Activated naive CD4-positive, alpha-beta T cell treated with anti-CD3 and anti-CD28 coated beads, Interleukin-2, amount 10 ng/mL, durations not matched to agents 7 days and 5 days (primary cell): ENCODE measurements at regions not wholly inside any gene's neighbourhood (a gene's known extent, or its start where the extent isn't known, plus 50 kb on each side); places are given as distances from the start of the nearest gene placed in this dataset.
A peak's percentile ranks its signal among the peaks of the same experiment; 100 is the strongest.

Experiments
- CTCF ChIA-PET: fragments of 350-600 bp; sonication (Branson Sonifier 250); formaldehyde crosslinking; loops from one replicate; lab custom pipeline; 2021; ENCODE audit warnings: antibody characterized with exemption; lab: Charles Lee
- DNase-seq: peaks from one replicate; pipeline ENCODE4 v3.0.0-alpha.2; 2020
- H3K27ac Mint-ChIP-seq: one replicate; pipeline ENCODE4 v1.8.0; 2021; ENCODE audit warnings: mild to moderate bottlenecking, moderate library complexity, mixed read lengths
- H3K27me3 Mint-ChIP-seq: one replicate; pipeline ENCODE4 v1.8.0; 2021; ENCODE audit warnings: mild to moderate bottlenecking, mixed read lengths
- H3K36me3 Mint-ChIP-seq: one replicate; pipeline ENCODE4 v1.8.0; 2021; ENCODE audit warnings: mixed read lengths
- H3K4me1 Mint-ChIP-seq: one replicate; pipeline ENCODE4 v1.8.0; 2021; ENCODE audit warnings: mixed read lengths
- H3K4me3 Mint-ChIP-seq: one replicate; pipeline ENCODE4 v1.8.0; 2021; ENCODE audit warnings: mild to moderate bottlenecking, moderate library complexity, mixed read lengths
- H3K9me3 Mint-ChIP-seq: one replicate; pipeline ENCODE4 v1.8.0; 2021; ENCODE audit warnings: mixed read lengths

GRCh38 chr16:72549878-72550277 lies 377.9 kb upstream of the PMFBP1 start:
- H3K27me3 Mint-ChIP-seq = no peaks in the 10 kb centered on the region

DNA sequence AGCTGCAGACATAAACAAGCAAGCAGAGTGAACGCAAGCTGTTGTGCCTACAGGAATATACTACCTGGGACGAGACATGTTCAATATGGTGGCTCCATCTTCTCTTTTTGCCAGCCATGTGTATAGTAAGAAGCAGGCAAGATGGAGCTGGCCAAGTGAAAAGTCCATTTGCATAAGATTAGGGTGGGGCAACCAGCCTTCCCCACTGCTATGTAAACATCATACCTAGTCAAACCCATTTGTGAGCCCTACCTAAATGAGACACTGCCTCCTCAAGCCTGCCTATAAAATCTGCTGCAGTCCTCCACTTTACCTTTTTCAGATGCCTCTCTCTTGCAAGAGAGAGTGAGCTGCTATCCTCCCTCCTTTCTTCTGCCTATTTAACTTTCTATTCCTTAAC lies 370.1 kb upstream of the PMFBP1 start:
- DNase-seq = no peak
- no peaks in the 10 kb centered on the region for H3K36me3 Mint-ChIP-seq
- no peak overlapping the region for H3K27ac Mint-ChIP-seq
- H3K27me3 Mint-ChIP-seq = no peaks in the 10 kb centered on the region
- no peak overlapping the region for H3K4me3 Mint-ChIP-seq
- peaks cover 5% of the 10 kb centered on the region for H3K9me3 Mint-ChIP-seq
- CTCF ChIA-PET = no interaction called here
- H3K4me1 Mint-ChIP-seq = no peaks in the 10 kb centered on the region

More at GRCh38 chr16:72549878-72550277, 377.9 kb upstream of the PMFBP1 start:
- Mint-ChIP-seq H3K4me1 (no peaks in the 10 kb centered on the region), H3K9me3 (peaks cover 16% of the 10 kb centered on the region), H3K27ac (no peak overlapping the region), H3K4me3 (no peak overlapping the region), H3K36me3 (peaks cover 1% of the 10 kb centered on the region)
- CTCF ChIA-PET = no interaction called here
- DNase-seq = no peak

- DNase-seq = no peak
- Mint-ChIP-seq H3K36me3 (no peaks in the 10 kb centered on the region), H3K27ac (no peak overlapping the region), H3K9me3 (no peaks in the 10 kb centered on the region), H3K4me1 (no peaks in the 10 kb centered on the region), H3K4me3 (no peak overlapping the region), H3K27me3 (no peaks in the 10 kb centered on the region)
- CTCF ChIA-PET = no interaction called here
Measured at GRCh38 chr16:72537664-72538063, 365.7 kb upstream of the PMFBP1 start.

DNA sequence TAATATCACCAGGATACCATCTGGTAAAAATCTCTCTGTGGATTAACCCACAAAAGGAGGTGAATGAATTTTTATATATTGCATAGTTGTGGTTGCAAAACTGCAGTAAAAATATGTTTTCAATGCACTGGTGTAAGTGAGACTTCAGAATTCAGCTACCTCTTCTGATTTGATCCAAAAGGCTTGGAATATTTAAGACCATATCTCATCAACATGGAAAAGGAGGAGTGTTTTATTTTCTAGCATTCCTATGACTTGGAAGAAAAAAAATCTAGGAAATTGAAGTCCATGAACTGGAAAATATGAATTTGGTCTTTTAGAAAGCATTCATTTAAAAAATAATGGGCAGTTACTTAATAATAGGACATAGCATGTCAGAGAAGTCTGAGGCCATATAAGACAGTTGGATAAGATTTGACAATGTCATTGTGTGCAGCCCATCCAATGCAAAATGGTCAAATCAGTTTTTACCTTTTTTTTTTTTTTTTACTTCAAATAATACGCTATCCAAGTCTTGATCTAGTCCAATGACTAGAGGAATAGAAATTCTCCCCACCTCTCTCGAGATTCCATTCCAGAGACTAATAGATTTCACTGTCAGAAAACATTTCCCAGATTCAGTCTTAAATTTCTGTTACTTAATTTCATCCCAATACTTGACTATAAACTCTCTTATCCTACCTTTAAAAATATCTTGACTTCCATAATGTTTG lies 364.9 kb upstream of the PMFBP1 start:
- H3K9me3 Mint-ChIP-seq = no peaks in the 10 kb centered on the region
- H3K27ac Mint-ChIP-seq = no peak overlapping the region
- no peak for DNase-seq
- H3K4me1 Mint-ChIP-seq = no peaks in the 10 kb centered on the region
- H3K27me3 Mint-ChIP-seq = no peaks in the 10 kb centered on the region
- no peaks in the 10 kb centered on the region for H3K36me3 Mint-ChIP-seq
- no peak overlapping the region for H3K4me3 Mint-ChIP-seq
- CTCF ChIA-PET = no interaction called here

GRCh38 chr16:72532906-72533410 lies 361.0 kb upstream of the PMFBP1 start:
- H3K4me1 Mint-ChIP-seq = no peaks in the 10 kb centered on the region
- H3K27ac Mint-ChIP-seq = no peak overlapping the region
- peaks cover 8% of the 10 kb centered on the region for H3K9me3 Mint-ChIP-seq
- H3K4me3 Mint-ChIP-seq = no peak overlapping the region
- H3K27me3 Mint-ChIP-seq = no peaks in the 10 kb centered on the region
- H3K36me3 Mint-ChIP-seq = no peaks in the 10 kb centered on the region
- no peak for DNase-seq
- CTCF ChIA-PET = no interaction called here

- no peak for DNase-seq
- H3K4me3 Mint-ChIP-seq = no peak overlapping the region
- CTCF ChIA-PET = no interaction called here
- H3K4me1 Mint-ChIP-seq = no peaks in the 10 kb centered on the region
- no peak overlapping the region for H3K27ac Mint-ChIP-seq
- H3K36me3 Mint-ChIP-seq = no peaks in the 10 kb centered on the region
- peaks cover 10% of the 10 kb centered on the region for H3K9me3 Mint-ChIP-seq
- H3K27me3 Mint-ChIP-seq = no peaks in the 10 kb centered on the region
Measured at GRCh38 chr16:72530434-72530833, 358.5 kb upstream of the PMFBP1 start.

- H3K4me3 Mint-ChIP-seq = no peak overlapping the region
- DNase-seq = no peak
- CTCF ChIA-PET = no interaction called here
Measured at GRCh38 chr16:72523087-72523486, 351.1 kb upstream of the PMFBP1 start.

DNA sequence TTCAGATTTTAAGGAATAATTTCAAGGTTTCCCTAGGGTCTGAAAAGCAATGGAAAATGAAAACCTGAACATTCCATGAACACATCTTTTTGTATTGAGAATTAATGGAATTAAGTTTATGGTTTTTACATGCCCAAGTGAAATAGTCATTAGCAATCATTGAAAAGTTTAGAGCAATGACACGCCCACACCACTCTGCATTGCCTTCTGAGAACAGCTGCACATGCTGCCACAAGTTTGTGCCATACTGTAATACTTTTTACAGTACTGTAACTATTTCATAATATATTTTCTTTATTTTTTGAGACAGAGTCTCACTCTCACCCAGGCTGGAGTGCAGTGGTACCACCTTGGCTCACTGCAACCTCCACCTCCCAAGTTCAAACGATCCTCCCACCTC lies 345.2 kb upstream of the PMFBP1 start:
- no peak for DNase-seq
- no peaks in the 10 kb centered on the region for H3K27me3 Mint-ChIP-seq
- no peaks in the 10 kb centered on the region for H3K4me1 Mint-ChIP-seq
- no peak overlapping the region for H3K4me3 Mint-ChIP-seq
- H3K27ac Mint-ChIP-seq = no peak overlapping the region
- peaks cover 5% of the 10 kb centered on the region for H3K9me3 Mint-ChIP-seq
- CTCF ChIA-PET = no interaction called here
- no peaks in the 10 kb centered on the region for H3K36me3 Mint-ChIP-seq

More at GRCh38 chr16:72523087-72523486, 351.1 kb upstream of the PMFBP1 start:
- H3K4me1 Mint-ChIP-seq = no peaks in the 10 kb centered on the region
- H3K27ac Mint-ChIP-seq = no peak overlapping the region
- H3K27me3 Mint-ChIP-seq = no peaks in the 10 kb centered on the region
- peaks cover 9% of the 10 kb centered on the region for H3K9me3 Mint-ChIP-seq
- H3K36me3 Mint-ChIP-seq = peaks cover 2% of the 10 kb centered on the region

- Mint-ChIP-seq H3K27ac (no peak overlapping the region), H3K36me3 (no peaks in the 10 kb centered on the region), H3K9me3 (no peaks in the 10 kb centered on the region), H3K4me1 (no peaks in the 10 kb centered on the region), H3K4me3 (no peak overlapping the region), H3K27me3 (no peaks in the 10 kb centered on the region)
- DNase-seq = no peak
- CTCF ChIA-PET = no interaction called here
Measured at GRCh38 chr16:72511171-72511570, 339.2 kb upstream of the PMFBP1 start.

GRCh38 chr16:72508191-72508590 lies 336.2 kb upstream of the PMFBP1 start:
- Mint-ChIP-seq H3K4me3 (no peak overlapping the region), H3K4me1 (no peaks in the 10 kb centered on the region), H3K9me3 (no peaks in the 10 kb centered on the region), H3K36me3 (no peaks in the 10 kb centered on the region), H3K27me3 (no peaks in the 10 kb centered on the region), H3K27ac (no peak overlapping the region)
- DNase-seq = no peak
- CTCF ChIA-PET = no interaction called here

GRCh38 chr16:72502594-72503005 lies 330.6 kb upstream of the PMFBP1 start:
- no peaks in the 10 kb centered on the region for H3K36me3 Mint-ChIP-seq
- no peak overlapping the region for H3K4me3 Mint-ChIP-seq
- no peaks in the 10 kb centered on the region for H3K4me1 Mint-ChIP-seq
- CTCF ChIA-PET = interaction anchor here (0.6 to 1.6 kb wide), 8 partner anchors 17 to 1774 kb away, joined by 3 to 7 read pairs (median 3); no protein-coding TSS in a partner anchor
- no peaks in the 10 kb centered on the region for H3K9me3 Mint-ChIP-seq
- H3K27me3 Mint-ChIP-seq = no peaks in the 10 kb centered on the region
- no peak for DNase-seq
- H3K27ac Mint-ChIP-seq = no peak overlapping the region

- H3K27me3 Mint-ChIP-seq = no peaks in the 10 kb centered on the region
- H3K4me1 Mint-ChIP-seq = no peaks in the 10 kb centered on the region
- CTCF ChIA-PET = interaction anchor here (0.6 to 1.5 kb wide), 9 partner anchors 16 to 1775 kb away, joined by 3 to 7 read pairs (median 3); no protein-coding TSS in a partner anchor
- no peaks in the 10 kb centered on the region for H3K9me3 Mint-ChIP-seq
- H3K4me3 Mint-ChIP-seq = no peak overlapping the region
- DNase-seq = peak; percentile 55
- H3K36me3 Mint-ChIP-seq = no peaks in the 10 kb centered on the region
- no peak overlapping the region for H3K27ac Mint-ChIP-seq
Measured at GRCh38 chr16:72501739-72502593, 330.0 kb upstream of the PMFBP1 start.

DNA sequence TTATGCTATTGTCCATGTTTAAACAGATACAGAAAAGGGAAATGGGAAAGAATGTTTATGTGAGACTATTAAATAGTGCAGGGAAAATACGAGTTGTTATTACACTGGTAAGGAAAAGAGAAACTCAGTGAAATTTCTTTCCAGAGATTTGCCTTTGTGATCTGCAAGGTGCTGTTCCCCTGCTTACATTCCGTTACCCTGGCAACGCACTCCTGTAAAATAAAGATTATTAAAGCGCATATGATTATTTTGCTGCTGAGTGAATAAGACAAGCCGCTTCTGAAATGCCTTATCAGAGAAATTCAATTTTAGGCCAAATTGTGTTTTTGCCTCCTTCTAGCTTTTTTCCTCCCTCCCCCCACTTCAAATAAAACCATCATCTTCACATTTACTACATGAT lies 328.6 kb upstream of the PMFBP1 start:
- Mint-ChIP-seq H3K9me3 (no peaks in the 10 kb centered on the region), H3K36me3 (no peaks in the 10 kb centered on the region), H3K27me3 (no peaks in the 10 kb centered on the region), H3K27ac (no peak overlapping the region), H3K4me1 (no peaks in the 10 kb centered on the region), H3K4me3 (no peak overlapping the region)
- no peak for DNase-seq
- CTCF ChIA-PET = interaction anchor here (1.3 to 1.4 kb wide), 2 partner anchors 332 to 347 kb away, joined by 4 to 5 read pairs; no protein-coding TSS in a partner anchor

GRCh38 chr16:72493716-72494415 lies 321.9 kb upstream of the PMFBP1 start:
- H3K4me3 Mint-ChIP-seq = no peak overlapping the region
- no peaks in the 10 kb centered on the region for H3K4me1 Mint-ChIP-seq
- CTCF ChIA-PET = no interaction called here
- no peaks in the 10 kb centered on the region for H3K36me3 Mint-ChIP-seq
- H3K9me3 Mint-ChIP-seq = no peaks in the 10 kb centered on the region
- H3K27me3 Mint-ChIP-seq = no peaks in the 10 kb centered on the region
- DNase-seq = no peak
- H3K27ac Mint-ChIP-seq = no peak overlapping the region
